ENCODE measurements at regions not wholly inside any gene's neighbourhood (a gene's known extent, or its start where the extent isn't known, plus 50 kb on each side); places are given as distances from the start of the nearest gene placed in this dataset.

- no peak for TF ChIP-seq EZH2phosphoT487 (IDR thresholded peaks at IDR 0.05; ENCODE audit: insufficient read depth, low read depth)
- TF ChIP-seq EZH2 (IDR thresholded peaks at IDR 0.05; ENCODE audit: insufficient read depth, poor library complexity, severe bottlenecking) = no peak
Observed at GRCh38 chr1:164051782-164052181, 507.2 kb upstream of the PBX1 start.
